GM21423 (cell line): ENCODE measurements at regions not wholly inside any gene's neighbourhood (a gene's known extent, or its start where the extent isn't known, plus 50 kb on each side); places are given as distances from the start of the nearest gene placed in this dataset.
A peak's percentile ranks its signal among the peaks of the same experiment; 100 is the strongest.

Experiments used
- ATAC-seq: cut with Tn5 transposase; IDR thresholded peaks from one replicate; pipeline ENCODE4 v1.9.1; 2021; ENCODE audit warnings: mild to moderate bottlenecking, moderate library complexity; ENCODE audit not compliant: unreplicated experiment

DNA sequence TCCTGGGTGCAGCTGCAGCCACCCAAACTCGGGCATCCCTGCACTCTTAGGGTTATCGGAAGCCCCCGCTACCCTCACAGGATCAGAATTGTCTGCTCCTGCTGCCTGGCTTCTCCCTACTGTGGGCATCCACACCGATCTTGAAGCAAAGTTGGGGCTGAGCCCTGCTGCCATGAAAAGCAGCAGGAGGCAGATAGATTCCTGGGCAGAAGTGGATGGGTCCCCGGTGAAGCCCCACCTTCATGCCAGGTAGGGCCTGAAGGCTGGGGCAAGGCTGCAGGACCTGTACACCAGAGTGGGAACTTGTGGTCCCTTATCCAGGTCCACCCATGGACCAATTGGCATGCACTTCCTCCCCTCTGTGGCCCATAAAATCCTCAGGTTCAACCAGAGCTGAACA lies 922.6 kb upstream of the KCND2 start:
- ATAC-seq = no peak

DNA sequence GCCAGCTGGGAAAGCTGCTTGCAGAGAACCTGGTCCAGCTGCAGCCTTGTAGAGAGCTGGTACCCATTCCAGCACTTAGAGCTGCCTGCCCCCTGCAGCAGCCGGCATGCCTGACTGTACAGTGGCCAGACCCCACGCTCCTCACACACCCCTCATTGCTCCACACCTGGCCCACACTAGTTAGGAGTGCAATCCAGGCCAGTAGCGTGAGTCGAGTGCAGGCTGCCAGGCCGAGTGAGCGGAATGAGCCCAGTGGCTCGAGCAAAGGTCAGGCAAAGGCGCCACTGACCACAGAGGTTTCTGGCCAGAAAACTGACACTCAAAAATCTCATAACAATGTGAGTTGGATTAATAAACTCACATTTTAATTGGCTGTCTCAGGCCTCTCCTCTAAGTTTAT lies 921.7 kb upstream of the KCND2 start:
- no peak for ATAC-seq

GRCh38 chr7:119374436-119374835 lies 898.5 kb upstream of the KCND2 start:
- ATAC-seq = no peak

- no peak for ATAC-seq
These were observed 895.1 kb upstream of the KCND2 start for GRCh38 chr7:119377861-119378260.

DNA sequence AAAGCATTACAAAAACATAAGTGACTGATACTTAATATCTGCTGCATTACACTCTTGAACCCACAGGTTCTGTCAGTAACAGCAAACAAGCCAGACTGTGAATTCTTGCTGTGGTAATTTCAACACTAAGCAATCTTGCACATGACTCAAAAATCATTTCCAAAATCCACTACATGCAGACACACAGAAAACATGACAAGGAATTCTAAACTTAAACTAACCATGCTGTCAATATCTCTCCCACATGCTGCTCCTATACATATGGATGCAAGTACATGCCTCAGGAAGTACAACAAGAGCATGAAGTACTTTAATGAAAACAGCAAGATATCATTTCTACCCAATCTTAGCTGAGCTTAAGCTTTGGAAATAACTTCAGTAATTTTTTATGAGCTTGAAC lies 890.2 kb upstream of the KCND2 start:
- ATAC-seq = no peak

GRCh38 chr7:119395024-119395423 lies 878.0 kb upstream of the KCND2 start:
- ATAC-seq = no peak

DNA sequence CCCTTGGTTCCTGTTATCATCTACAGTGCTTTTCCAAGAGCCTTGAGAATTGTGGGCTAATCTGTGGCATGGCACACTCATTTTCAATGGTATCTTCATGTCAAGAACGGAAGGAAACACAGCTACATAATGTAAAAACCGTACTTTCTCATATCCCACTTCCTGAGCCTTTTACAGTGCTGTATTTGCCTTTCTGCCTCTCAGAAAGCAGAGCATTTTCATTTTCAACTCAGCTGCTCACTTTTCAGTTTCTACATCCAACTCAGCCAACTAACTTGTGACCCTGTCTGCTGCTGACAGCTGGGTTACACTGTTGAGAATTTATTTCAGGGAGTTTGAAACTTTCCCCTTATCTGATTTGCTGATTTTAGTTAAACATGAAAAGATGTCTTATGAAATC lies 875.8 kb upstream of the KCND2 start:
- peak; percentile 90 for ATAC-seq

- ATAC-seq = no peak
These were observed 864.4 kb upstream of the KCND2 start for GRCh38 chr7:119408596-119408995.

GRCh38 chr7:119413314-119413805 lies 859.6 kb upstream of the KCND2 start:
- no peak for ATAC-seq

GRCh38 chr7:119415682-119416081 lies 857.3 kb upstream of the KCND2 start:
- no peak for ATAC-seq

GRCh38 chr7:119421657-119422056 lies 851.3 kb upstream of the KCND2 start:
- ATAC-seq = no peak

DNA sequence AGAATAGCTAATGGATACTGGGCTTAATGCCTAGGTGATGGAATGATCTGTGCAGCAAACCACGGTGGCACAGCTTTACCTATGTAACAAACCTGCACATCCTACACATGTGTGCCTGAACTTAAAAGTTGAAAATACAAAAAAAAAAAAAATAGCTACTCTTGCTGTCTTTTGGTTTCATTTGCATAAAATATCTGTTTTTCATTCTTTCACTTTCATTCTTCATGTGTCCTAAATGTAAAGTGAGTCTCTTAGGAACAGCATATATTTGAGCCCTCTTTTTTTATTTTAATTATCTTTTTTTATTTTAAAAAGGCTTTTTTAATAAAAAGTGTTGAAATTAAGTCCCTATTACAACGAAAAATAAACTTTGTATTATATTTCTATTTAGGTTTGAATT lies 836.1 kb upstream of the KCND2 start:
- ATAC-seq = no peak

- no peak for ATAC-seq
These were observed 834.7 kb upstream of the KCND2 start for GRCh38 chr7:119438315-119438714.

DNA sequence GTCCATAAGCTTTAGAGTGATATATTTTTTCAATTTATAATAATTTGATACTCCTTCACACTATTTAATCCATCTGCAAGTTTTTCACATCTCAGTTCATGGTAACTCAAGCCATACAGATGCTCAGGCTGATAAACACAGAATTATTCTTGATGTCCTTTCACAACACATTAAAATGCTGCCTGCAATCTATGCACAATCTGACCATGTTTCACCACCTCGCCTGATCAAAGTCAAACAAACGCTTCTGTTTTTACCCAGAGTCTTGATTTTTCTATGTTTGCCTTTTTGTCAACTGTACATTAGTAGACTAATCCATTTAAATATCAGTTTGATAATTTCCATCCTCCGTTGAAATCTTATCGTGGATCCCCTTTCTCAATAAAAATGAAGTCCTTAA lies 833.8 kb upstream of the KCND2 start:
- ATAC-seq = no peak

DNA sequence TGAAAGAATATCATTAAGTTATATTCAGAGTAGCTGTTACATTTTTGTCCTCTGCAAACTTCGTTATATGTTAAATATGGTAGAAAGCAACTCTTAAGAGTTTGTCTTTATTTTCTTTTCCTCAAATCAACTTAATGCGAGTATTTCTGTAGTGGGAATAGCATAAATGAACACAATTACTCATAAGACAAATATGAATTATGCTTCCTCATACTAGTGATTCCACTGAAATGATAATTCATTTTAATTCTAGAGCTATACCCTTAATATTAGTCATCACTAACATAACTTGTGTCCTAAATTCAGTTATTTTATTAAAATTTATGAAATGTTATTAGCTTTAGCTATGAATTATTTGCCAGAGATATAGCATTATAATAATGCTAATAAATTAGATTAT lies 820.6 kb upstream of the KCND2 start:
- no peak for ATAC-seq

- no peak for ATAC-seq
These were observed 807.1 kb upstream of the KCND2 start for GRCh38 chr7:119465798-119466305.

DNA sequence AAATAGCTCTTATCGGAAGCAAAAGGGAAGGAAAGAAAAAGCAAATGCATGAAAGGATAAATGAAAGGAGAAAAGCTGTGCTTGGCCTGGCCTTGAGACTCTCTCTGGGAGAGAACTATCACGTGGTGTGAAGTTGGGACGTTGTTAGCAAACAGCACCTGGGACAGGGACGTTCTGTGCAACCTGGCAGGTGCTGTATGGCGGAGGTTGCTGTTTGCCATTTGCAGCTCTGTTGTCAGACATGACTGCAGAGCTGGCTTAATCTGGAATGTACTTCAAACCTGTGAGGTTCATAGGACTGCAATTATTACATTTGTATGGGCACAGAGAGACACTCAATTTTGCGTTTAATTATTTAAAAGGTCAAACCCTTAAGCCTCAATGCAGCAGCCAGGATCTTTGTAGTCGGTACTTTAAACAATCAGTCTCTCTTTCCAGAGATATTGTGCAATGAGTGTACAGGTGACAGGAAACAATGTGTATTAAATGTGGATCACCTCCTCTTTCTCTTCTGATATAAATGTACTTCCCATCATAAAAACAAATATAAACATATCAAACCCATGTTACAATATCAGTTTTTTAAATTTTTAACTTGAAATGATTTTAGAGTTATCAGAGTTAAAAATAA lies 800.5 kb upstream of the KCND2 start:
- no peak for ATAC-seq

- peak; percentile 84 for ATAC-seq
These were observed 790.8 kb upstream of the KCND2 start for GRCh38 chr7:119482209-119482608.

DNA sequence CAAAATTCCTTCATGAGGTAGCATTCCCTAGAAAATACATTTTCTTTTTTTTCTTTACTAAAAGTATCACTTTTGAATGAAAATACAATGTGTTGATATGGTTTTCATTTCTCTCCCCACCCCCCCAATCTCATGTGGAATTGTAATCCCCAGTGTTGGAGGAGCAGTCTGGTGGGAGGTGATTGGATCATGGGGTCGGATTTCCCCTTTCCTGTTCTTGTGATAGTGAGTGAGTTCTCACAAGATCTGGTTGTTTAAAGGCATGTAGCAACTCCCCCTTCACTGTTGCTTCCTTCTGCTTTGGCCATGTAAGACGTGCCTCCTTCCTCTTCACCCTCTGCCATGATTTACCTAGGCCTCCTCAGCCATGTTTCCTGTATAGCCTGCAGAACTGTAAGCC lies 790.3 kb upstream of the KCND2 start:
- ATAC-seq = no peak

- ATAC-seq = no peak
These were observed 789.6 kb upstream of the KCND2 start for GRCh38 chr7:119483364-119483763.

DNA sequence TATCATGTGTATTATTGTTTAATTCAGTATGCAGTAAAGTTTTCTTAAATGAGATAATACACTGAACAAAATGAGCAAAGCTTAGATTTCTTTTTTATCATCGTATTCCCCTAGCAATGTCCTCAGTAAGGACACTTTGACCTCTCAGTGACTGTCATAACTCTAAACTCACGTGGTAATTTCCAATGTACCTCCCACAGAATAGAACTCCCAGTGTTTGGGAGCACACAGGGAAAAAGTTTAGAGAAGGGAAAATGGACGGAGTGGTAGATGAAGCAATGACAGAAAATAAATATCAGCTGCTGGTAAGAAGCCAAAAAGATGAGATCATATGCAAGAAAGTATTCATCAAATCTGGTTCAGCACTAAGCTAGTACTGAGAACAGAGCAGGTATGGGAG lies 758.6 kb upstream of the KCND2 start:
- no peak for ATAC-seq

- ATAC-seq = no peak
These were observed 757.8 kb upstream of the KCND2 start for GRCh38 chr7:119515214-119515613.

DNA sequence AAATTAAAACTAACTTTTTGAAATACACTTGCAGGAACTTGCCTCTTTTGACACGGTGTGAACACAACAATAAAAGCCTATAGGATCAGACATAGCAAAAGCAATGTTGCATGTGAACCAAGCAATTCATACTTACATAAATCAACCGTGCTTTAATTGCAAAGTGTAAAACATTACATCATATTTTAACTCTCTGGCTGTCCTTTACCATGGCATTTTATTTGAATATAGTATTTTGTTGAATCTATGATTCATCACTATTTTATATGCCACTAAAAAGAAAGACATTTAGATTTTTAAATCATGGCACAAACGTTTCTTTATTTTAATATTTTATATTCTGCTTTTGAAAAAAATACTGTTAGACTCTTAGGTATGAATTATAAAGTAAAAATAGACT lies 757.0 kb upstream of the KCND2 start:
- ATAC-seq = no peak
